ENCODE measurements at regions not wholly inside any gene's neighbourhood (a gene's known extent, or its start where the extent isn't known, plus 50 kb on each side); places are given as distances from the start of the nearest gene placed in this dataset.

- no peak for TF ChIP-seq POLR2A (IDR thresholded peaks at IDR 0.05; ENCODE audit: low read depth, low read length)
- no peak for FAIRE-seq
- DNase-seq (ENCODE audit: insufficient read length, low spot score): peak; percentile 19
Observed at GRCh38 chr1:209486861-209487593, 96.5 kb upstream of the CAMK1G start.

- DNase-seq (ENCODE audit: insufficient read length, low spot score): no peak
Observed at GRCh38 chr1:209490013-209490412, 93.5 kb upstream of the CAMK1G start.

GRCh38 chr1:209491031-209491430, 92.5 kb upstream of the CAMK1G start:
- no peak for TF ChIP-seq POLR2A (IDR thresholded peaks at IDR 0.05; ENCODE audit: low read depth, low read length)
- DNase-seq (ENCODE audit: insufficient read length, low spot score) (no peak), FAIRE-seq (no peak)

More at GRCh38 chr1:209490013-209490412, 93.5 kb upstream of the CAMK1G start:
- TF ChIP-seq POLR2A (IDR thresholded peaks at IDR 0.05; ENCODE audit: low read depth, low read length): no peak
- no peak for FAIRE-seq

- no peak for TF ChIP-seq POLR2A (IDR thresholded peaks at IDR 0.05; ENCODE audit: low read depth, low read length)
- FAIRE-seq (no peak), DNase-seq (ENCODE audit: insufficient read length, low spot score) (no peak)
Observed at GRCh38 chr1:209491496-209491895, 92.0 kb upstream of the CAMK1G start.

- FAIRE-seq: no peak
- DNase-seq (ENCODE audit: insufficient read length, low spot score): no peak
- TF ChIP-seq POLR2A (IDR thresholded peaks at IDR 0.05; ENCODE audit: low read depth, low read length): no peak
Observed at GRCh38 chr1:209491897-209492296, 91.6 kb upstream of the CAMK1G start.

GRCh38 chr1:209493559-209493958, 90.0 kb upstream of the CAMK1G start:
- no peak for TF ChIP-seq POLR2A (IDR thresholded peaks at IDR 0.05; ENCODE audit: low read depth, low read length)
- FAIRE-seq (no peak), DNase-seq (ENCODE audit: insufficient read length, low spot score) (no peak)

- no peak for TF ChIP-seq POLR2A (IDR thresholded peaks at IDR 0.05; ENCODE audit: low read depth, low read length)
- no peak for FAIRE-seq
- DNase-seq (ENCODE audit: insufficient read length, low spot score): no peak
Observed at GRCh38 chr1:209497729-209498128, 85.8 kb upstream of the CAMK1G start.

- TF ChIP-seq POLR2A (IDR thresholded peaks at IDR 0.05; ENCODE audit: low read depth, low read length): no peak
- FAIRE-seq: no peak
- no peak for DNase-seq (ENCODE audit: insufficient read length, low spot score)
Observed at GRCh38 chr1:209500993-209501392, 82.5 kb upstream of the CAMK1G start.

GRCh38 chr1:209503196-209503595, 80.3 kb upstream of the CAMK1G start:
- DNase-seq (ENCODE audit: insufficient read length, low spot score) (no peak), FAIRE-seq (no peak)
- TF ChIP-seq POLR2A (IDR thresholded peaks at IDR 0.05; ENCODE audit: low read depth, low read length): no peak

- DNase-seq (ENCODE audit: insufficient read length, low spot score) (no peak), FAIRE-seq (no peak)
- no peak for TF ChIP-seq POLR2A (IDR thresholded peaks at IDR 0.05; ENCODE audit: low read depth, low read length)
Observed at GRCh38 chr1:209504571-209504970, 78.9 kb upstream of the CAMK1G start.

GRCh38 chr1:209505044-209505443, 78.5 kb upstream of the CAMK1G start:
- no peak for TF ChIP-seq POLR2A (IDR thresholded peaks at IDR 0.05; ENCODE audit: low read depth, low read length)
- FAIRE-seq (no peak), DNase-seq (ENCODE audit: insufficient read length, low spot score) (no peak)

- TF ChIP-seq POLR2A (IDR thresholded peaks at IDR 0.05; ENCODE audit: low read depth, low read length): no peak
- no peak for DNase-seq (ENCODE audit: insufficient read length, low spot score)
- no peak for FAIRE-seq
Observed at GRCh38 chr1:209506101-209506500, 77.4 kb upstream of the CAMK1G start.

GRCh38 chr1:209509039-209509438, 74.5 kb upstream of the CAMK1G start:
- no peak for TF ChIP-seq POLR2A (IDR thresholded peaks at IDR 0.05; ENCODE audit: low read depth, low read length)
- DNase-seq (ENCODE audit: insufficient read length, low spot score) (no peak), FAIRE-seq (no peak)

GRCh38 chr1:209510063-209510462, 73.5 kb upstream of the CAMK1G start:
- FAIRE-seq: no peak
- TF ChIP-seq POLR2A (IDR thresholded peaks at IDR 0.05; ENCODE audit: low read depth, low read length): no peak
- DNase-seq (ENCODE audit: insufficient read length, low spot score): no peak

- no peak for DNase-seq (ENCODE audit: insufficient read length, low spot score)
- no peak for TF ChIP-seq POLR2A (IDR thresholded peaks at IDR 0.05; ENCODE audit: low read depth, low read length)
- FAIRE-seq: no peak
Observed at GRCh38 chr1:209511169-209511568, 72.3 kb upstream of the CAMK1G start.
